ENCODE measurements at regions not wholly inside any gene's neighbourhood (a gene's known extent, or its start where the extent isn't known, plus 50 kb on each side); places are given as distances from the start of the nearest gene placed in this dataset.
"Not testable (repeated sequence)": the region's sequence is repeated elsewhere in the genome, so short reads cannot be mapped to it uniquely, and the experiment has no call there.

- FAIRE-seq: no peak
Measured at GRCh38 chr16:48820379-48820778, 210.4 kb upstream of the N4BP1 start.

- peak; percentile 82 for FAIRE-seq
Measured at GRCh38 chr16:48818257-48818656, 208.3 kb upstream of the N4BP1 start.

GRCh38 chr16:48817032-48817431 is 207.1 kb upstream of the N4BP1 start:
- FAIRE-seq: no peak

- no peak for FAIRE-seq
Measured at GRCh38 chr16:48816393-48816792, 206.4 kb upstream of the N4BP1 start.

- FAIRE-seq: no peak
Measured at GRCh38 chr16:48814994-48815393, 205.0 kb upstream of the N4BP1 start.

GRCh38 chr16:48813485-48813884 is 203.5 kb upstream of the N4BP1 start:
- no peak for FAIRE-seq

DNA sequence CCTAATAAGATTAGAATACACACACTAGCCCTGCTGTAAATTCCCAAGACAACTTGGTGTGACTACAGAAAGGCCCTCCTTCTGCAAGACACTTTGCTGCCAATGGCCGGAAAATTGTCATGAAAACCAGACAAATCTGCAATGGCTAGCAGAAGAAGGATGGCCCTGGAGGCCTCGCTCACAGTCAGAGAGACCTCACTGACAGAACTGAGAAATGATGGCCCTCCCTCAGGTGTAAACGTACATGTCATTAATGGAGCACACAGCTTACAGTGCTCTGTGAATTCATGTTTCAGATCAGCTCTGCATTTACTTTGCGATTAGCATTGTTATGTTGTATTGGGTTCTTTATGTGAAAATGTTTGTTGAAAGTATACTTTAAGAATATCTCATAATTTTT is 202.9 kb upstream of the N4BP1 start:
- FAIRE-seq: no peak

DNA sequence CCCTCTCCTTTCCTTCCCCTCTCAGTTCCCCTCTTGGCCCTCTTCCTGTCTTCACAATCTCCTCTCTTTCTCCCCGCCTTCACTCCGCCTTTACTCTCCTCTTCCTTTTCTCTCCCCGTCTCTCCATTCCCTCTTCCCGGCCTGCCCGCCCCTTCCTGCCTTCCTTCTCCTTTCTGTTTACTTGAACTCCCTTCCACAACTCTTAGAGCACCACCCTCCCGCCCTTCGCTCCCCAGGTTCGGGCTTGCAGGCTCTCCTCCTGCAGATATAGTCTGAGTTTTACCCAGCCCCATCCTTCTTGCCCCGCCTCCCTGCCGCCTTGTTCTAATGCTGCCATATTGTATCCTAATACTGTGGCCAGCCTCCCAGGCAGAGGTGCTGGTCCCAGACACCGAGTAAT is 201.5 kb upstream of the N4BP1 start:
- no peak for FAIRE-seq

- FAIRE-seq: no peak
Measured at GRCh38 chr16:48810803-48811453, 200.9 kb upstream of the N4BP1 start.

DNA sequence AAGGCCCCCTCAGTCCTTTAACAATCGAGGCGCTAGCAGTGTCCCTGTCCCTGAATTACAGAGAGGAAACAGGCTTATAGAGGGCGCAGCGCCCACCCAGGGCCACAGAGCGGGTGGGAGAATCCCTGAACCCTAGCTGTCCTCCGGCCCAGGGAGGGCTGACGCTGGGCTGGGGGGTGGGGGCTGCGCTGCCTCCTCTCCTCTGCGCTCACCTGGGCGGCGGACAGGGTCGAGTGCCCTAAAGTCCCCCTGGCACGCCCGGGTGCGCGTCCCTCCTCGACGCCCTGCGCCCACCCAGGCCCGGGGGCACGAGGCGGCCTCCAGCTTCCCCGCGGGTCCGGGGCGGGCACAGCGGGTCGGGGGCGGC is 200.4 kb upstream of the N4BP1 start:
- no peak for FAIRE-seq

GRCh38 chr16:48790151-48790550 is 180.2 kb upstream of the N4BP1 start:
- no peak for FAIRE-seq

DNA sequence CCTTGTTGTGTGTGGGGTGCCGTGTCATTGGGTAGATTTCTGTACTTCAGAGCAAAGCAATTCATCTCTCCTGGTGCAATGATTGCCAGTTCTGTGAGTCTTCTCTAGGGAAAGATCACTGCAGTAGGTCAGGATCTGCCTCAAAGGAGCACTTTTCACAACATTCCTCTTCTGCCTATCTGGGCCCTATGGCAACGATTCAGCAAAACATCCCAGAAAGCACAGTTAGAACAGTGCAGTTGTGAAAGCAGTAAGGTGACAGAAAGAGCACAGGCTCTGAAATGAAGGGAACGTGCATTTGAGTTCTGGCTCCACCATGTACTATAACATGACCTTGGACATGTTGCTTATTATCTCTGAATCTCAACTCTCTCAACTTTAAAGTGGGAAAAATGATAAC is 178.5 kb upstream of the N4BP1 start:
- no peak for FAIRE-seq

DNA sequence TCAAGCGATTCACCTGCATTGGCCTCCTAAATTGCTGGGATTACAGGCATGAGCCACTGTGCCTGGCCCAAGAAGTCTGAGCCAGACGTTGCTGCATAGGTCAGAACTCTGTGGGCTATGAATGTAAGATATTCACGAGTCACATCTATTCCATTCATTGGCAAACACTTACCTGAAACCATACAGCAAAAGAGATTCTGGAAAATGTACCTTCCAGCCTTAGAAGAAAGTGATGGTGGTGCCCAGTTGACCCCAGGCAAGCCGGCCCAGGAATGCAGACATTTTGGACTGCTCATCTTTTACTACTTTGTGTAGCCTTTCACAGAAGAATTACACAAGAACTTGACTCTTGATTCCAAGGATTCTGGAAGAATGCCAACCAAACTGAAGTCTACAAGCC is 135.6 kb upstream of the N4BP1 start:
- FAIRE-seq: no peak

DNA sequence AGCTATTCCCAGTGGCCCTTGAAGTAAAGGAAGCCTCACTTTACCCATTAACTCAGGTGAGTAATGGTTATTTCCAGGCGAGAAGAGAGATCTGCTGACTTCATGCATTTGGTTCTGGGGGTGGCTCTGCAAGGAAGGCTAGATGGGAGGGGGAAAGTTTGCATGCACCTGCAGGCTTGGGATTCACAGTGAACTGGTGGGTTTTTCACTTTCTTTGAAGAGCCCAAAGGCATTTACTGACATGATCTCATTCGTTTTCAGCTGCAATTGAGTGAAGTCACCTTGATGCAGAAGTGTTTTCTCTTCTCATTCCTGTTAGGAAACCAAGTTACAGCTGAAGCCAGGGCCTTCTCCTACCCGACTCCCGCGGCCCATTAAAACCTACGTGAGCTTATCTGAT is 131.0 kb upstream of the N4BP1 start:
- no peak for FAIRE-seq

DNA sequence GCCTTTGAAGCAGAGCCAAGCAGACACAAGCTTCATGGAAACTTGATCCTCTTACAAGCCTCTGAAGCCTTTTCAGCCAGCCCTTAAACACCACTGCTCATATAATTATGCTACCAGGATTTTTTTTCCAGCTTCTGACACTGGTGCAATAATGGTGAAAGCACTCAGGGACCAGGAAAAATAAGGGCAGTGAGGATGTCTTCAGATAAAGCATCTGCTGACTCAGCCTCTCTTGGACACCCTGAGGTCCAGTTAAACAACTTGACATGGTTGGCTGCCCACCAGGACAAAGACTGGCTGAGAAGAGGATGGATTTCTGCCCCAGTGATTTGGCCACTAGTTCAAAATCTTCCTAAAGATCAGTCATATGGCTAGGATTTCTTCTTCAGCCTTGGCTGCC is 124.2 kb upstream of the N4BP1 start:
- no peak for FAIRE-seq

- FAIRE-seq: no peak
Measured at GRCh38 chr16:48704710-48705109, 94.7 kb upstream of the N4BP1 start.

DNA sequence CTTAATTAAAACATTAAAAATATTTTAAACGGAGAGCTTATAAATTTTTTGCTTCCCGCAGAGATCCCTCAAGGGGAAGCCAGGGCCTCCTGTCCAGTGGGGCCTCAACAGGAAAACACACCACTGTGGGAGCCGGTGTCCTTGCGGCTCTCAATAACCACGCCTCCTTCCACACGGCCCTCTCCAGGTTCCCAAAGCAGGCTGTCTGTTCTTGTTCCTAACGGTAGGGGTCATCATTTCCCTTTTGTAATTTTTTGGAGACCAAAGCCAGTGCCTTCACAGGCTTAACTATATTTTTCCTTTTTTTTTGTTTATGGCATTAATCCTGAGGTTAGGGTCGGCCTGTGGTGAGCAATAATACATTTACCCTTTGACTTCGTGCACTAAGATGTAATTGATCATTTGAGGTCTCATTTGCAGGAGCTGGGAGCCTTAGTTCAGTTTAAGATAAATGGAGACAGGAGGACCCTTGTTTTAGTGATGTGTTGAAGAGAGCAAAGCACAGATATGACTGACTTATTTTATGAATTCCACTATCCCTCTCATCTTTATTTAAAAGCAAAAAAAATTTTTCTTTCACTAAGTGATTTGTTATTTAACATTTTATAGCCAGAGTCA is 77.5 kb upstream of the N4BP1 start:
- FAIRE-seq: peak; percentile 94

DNA sequence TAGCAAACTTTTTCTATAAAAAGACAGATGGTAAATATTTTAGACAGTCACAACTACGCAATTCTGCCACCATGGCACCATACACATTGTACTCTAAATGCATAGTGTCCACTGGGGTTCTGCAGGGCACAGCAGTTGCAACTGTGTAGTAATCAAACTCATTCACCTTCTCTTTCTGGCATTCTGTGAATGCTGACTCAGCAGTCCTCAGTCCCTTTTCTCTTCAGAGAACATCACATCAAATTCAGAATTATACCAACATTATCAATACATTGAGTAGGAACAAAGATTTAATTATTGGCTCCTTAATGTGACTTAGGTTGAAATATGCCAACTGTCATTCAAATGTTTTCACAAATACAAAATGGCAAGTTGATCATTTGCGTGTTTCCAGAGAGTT is 74.2 kb upstream of the N4BP1 start:
- no peak for FAIRE-seq

DNA sequence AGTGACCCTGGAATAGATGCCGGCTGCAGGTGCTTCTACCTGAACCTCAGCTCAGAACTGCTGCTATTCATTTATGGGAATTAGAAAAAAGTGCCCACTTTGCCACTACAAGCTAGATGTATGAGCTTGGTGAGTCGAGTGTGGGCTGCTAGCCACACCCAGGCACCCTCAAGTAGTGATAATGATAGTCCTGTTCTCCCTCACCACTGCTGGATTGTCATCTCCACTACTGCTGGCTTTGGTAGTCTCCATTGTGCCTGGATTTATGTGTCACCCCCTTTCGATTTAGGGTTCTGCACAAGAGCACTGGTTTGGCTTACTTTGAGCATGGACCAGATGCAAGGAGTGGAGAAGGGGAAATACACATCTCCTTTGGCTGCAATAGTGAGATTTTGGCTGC is 73.0 kb upstream of the N4BP1 start:
- no peak for FAIRE-seq

- FAIRE-seq: no peak
Measured at GRCh38 chr16:48681520-48681919, 71.5 kb upstream of the N4BP1 start.

- no peak for FAIRE-seq
Measured at GRCh38 chr16:48680881-48681280, 70.9 kb upstream of the N4BP1 start.

GRCh38 chr16:48676836-48677235 is 66.9 kb upstream of the N4BP1 start:
- FAIRE-seq: no peak

DNA sequence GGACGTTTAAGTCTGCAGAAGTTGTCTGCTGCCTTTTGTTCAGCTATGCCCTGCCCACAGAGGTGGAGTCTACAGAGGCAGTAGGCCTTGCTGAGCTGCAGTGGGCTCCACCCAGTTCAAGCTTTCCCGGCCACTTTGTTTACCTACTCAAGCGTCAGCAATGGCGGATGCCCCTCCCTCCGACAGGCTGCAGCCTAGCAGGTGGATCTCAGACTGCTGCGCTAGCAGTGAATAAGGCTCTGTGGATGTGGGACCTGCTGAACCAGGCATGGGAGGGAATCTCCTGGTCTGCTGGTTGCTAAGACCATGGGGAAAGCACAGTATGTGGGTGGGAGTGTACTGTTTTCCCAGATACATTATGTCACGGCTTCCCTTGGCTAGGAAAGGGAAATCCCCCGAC is 58.2 kb upstream of the N4BP1 start:
- FAIRE-seq: not testable (repeated sequence)

DNA sequence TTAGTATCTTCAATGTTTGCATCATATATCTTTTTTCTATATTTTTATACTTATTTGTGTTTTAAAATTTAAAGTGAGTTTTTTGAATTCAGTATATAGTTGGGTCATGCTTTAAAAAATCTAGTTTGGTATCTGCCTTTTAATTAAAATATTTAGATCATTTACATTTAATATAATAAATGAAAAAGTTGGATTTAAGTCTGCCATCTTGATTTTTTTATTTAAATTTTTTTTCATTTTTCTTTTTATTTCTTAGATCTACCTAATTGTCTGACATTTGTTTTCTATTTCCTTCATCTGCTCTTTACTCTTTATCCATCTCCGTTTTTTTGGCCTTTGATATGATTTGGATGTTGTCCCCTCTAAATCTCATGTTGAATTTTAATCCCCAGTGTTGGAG is 50.0 kb upstream of the N4BP1 start:
- peak; percentile 41 for FAIRE-seq
